Colonic mucosa (tissue), 4 donors: ENCODE measurements at regions not wholly inside any gene's neighbourhood (a gene's known extent, or its start where the extent isn't known, plus 50 kb on each side); places are given as distances from the start of the nearest gene placed in this dataset.

Experiments used
- DNase-seq: peaks from one replicate; pipeline ENCODE4 v3.0.0-alpha.2; 2020
- H3K27ac ChIP-seq: fragments of 200-600 bp; one replicate; pipeline ENCODE4 v1.8.0; 2021
- H3K27me3 ChIP-seq: fragments of 200-600 bp; one replicate; pipeline ENCODE4 v1.8.0; 2021
- H3K36me3 ChIP-seq: fragments of 200-600 bp; one replicate; pipeline ENCODE4 v1.8.0; 2021
- H3K4me1 ChIP-seq: fragments of 200-600 bp; one replicate; pipeline ENCODE4 v1.8.0; 2021; ENCODE audit warnings: mild to moderate bottlenecking
- H3K4me3 ChIP-seq: fragments of 200-600 bp; one replicate; pipeline ENCODE4 v1.8.0; 2021
- H3K9ac ChIP-seq, 2 donors: one replicate each; pipeline ENCODE4 v1.7.0; 2013; ENCODE audit warnings: control low read depth in 2 of 2, low read depth in 2 of 2, low read length in 2 of 2
- H3K9me3 ChIP-seq: fragments of 200-600 bp; one replicate; pipeline ENCODE4 v1.8.0; 2021
- CTCF ChIP-seq: fragments of 200-600 bp; IDR thresholded peaks from one replicate; pipeline ENCODE4 v1.8.0; 2022; ENCODE audit warnings: antibody characterized with exemption, mild to moderate bottlenecking
- intact Hi-C: fragments of 100-400 bp; cut with DNase I; formaldehyde crosslinking; loops from one replicate; pipeline ENCODE4 v1.14.1; 2022
- donor health status: healthy.
- donor health status: DM: no; HTN: no; CAD: no.
- donor health status: DM: no; HTN: no; CAD: no.

DNA sequence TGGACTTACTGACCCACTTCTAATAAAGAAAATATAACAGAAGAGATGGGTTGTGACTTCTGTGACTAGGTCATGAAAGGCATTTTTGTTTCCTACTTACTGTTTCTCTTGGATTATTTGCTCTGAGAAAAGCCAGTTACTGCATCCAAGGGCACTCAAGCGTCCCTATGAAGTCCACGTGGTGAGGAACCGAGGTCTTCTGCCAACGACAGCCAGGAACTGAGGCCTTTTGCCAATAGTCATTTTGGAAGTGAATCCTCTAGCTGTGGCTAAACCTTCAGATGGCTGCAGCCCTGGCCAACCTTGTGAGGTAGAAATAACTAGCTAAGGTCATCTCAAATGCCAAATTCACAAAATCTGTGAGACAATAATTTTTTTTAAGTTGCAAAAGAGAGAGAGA is 449.8 kb upstream of the RGPD4 start:
- H3K9ac ChIP-seq: no peak overlapping the region
- no peaks in the 10 kb centered on the region for H3K36me3 ChIP-seq
- H3K4me1 ChIP-seq: no peaks in the 10 kb centered on the region
- no peaks in the 10 kb centered on the region for H3K27me3 ChIP-seq
- no peak overlapping the region for H3K4me3 ChIP-seq
- TF ChIP-seq CTCF: no peak
- no peak for DNase-seq
- intact Hi-C loops: no loop called here
- no peaks in the 10 kb centered on the region for H3K9me3 ChIP-seq
- H3K27ac ChIP-seq: no peak overlapping the region

DNA sequence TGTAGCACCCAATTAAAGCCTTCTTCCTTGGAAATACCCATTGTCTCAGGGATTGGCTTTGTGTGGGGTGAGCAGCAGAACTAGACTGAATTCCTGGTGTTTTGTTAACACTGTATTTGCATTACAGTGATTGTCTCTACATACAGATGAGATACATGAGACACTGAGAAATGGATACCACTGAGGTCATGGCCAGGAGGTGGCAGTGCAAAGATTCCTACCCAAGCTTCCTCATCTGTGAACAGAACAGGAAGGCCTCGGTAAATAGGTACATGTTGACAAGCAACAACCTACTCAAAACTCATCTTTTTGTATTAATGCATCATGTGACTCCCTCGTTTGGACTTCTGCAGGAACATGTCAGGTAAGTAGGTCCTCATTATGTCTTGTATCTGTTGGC is 445.8 kb upstream of the RGPD4 start:
- Histone ChIP-seq H3K4me1 (no peaks in the 10 kb centered on the region), H3K9me3 (no peaks in the 10 kb centered on the region), H3K36me3 (no peaks in the 10 kb centered on the region), H3K4me3 (no peak overlapping the region), H3K27ac (no peak overlapping the region), H3K27me3 (no peaks in the 10 kb centered on the region), H3K9ac (no peak overlapping the region)
- intact Hi-C loops: no loop called here
- no peak for DNase-seq
- TF ChIP-seq CTCF: no peak

DNA sequence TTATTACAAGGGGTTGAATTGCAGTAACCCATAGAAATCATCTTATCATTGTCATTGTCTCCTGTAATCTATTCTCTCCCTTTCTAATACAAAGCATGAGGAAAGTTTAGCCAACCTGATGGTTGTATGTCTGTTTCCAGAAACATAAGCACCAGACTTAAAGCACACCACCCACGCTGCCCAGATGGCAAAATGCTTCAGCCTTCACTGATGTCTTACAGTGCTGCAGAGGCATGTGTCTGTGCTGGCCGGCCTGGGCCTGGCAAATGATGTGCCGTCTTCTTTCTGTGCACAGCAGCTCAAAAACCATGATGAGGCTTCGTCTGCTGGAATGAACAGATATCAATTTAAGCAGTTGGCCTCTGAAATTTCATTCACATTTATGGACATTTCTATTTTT is 443.0 kb upstream of the RGPD4 start:
- DNase-seq: no peak
- H3K4me1 ChIP-seq: no peaks in the 10 kb centered on the region
- intact Hi-C loops: no loop called here

DNA sequence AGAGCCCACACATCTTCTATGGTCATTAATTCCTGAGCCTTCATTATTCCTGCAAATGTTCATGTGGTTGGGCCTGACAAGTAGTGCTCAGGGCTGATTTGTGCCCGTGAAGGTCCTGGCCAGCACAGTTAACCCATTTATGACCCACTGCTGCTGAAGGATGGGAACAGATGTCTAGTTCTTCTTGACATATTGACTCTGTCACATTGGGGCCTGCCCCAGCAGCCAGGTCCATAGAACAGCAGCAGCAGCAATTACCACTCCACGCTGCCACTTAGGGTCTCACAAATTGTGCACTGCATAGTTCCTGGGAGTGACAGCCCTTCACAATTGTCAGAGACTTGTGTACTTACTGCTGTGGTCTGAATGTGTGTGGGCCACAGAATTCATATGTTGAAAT is 442.3 kb upstream of the RGPD4 start:
- no peaks in the 10 kb centered on the region for H3K36me3 ChIP-seq
- intact Hi-C loops: no loop called here
- no peak for DNase-seq

More for the DNA sequence above, 443.0 kb upstream of the RGPD4 start:
- no peaks in the 10 kb centered on the region for H3K9me3 ChIP-seq
- no peak overlapping the region for H3K9ac ChIP-seq
- H3K4me3 ChIP-seq: no peak overlapping the region
- no peak overlapping the region for H3K27ac ChIP-seq
- no peaks in the 10 kb centered on the region for H3K36me3 ChIP-seq
- H3K27me3 ChIP-seq: no peaks in the 10 kb centered on the region
- TF ChIP-seq CTCF: no peak

DNA sequence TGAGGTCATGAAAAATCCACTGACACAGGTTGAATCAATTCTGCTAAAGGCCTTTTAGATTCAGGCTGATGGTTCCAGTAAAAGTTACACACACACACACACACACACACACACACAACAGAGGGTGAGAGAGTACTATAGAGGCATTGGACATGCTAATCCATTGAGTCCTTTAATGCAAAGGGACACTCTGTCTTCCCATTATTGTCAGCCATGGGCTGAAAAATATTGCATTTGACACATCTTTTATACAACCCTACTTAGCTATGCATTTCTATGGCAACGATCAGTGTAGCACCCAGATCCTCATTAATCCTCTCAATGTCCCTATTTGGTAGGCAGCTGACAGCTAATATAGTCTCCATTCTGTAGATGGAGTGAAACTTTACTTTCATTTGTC is 440.8 kb upstream of the RGPD4 start:
- H3K27me3 ChIP-seq: no peaks in the 10 kb centered on the region
- no peaks in the 10 kb centered on the region for H3K9me3 ChIP-seq
- no peaks in the 10 kb centered on the region for H3K4me1 ChIP-seq
- no peak overlapping the region for H3K9ac ChIP-seq
- no peak for TF ChIP-seq CTCF
- H3K4me3 ChIP-seq: no peak overlapping the region
- H3K36me3 ChIP-seq: no peaks in the 10 kb centered on the region
- no peak overlapping the region for H3K27ac ChIP-seq
- intact Hi-C loops: no loop called here
- no peak for DNase-seq

More for the DNA sequence above, 442.3 kb upstream of the RGPD4 start:
- no peak overlapping the region for H3K9ac ChIP-seq
- H3K9me3 ChIP-seq: no peaks in the 10 kb centered on the region
- no peak for TF ChIP-seq CTCF
- H3K4me3 ChIP-seq: no peak overlapping the region
- H3K27ac ChIP-seq: no peak overlapping the region
- no peaks in the 10 kb centered on the region for H3K4me1 ChIP-seq
- no peaks in the 10 kb centered on the region for H3K27me3 ChIP-seq

DNA sequence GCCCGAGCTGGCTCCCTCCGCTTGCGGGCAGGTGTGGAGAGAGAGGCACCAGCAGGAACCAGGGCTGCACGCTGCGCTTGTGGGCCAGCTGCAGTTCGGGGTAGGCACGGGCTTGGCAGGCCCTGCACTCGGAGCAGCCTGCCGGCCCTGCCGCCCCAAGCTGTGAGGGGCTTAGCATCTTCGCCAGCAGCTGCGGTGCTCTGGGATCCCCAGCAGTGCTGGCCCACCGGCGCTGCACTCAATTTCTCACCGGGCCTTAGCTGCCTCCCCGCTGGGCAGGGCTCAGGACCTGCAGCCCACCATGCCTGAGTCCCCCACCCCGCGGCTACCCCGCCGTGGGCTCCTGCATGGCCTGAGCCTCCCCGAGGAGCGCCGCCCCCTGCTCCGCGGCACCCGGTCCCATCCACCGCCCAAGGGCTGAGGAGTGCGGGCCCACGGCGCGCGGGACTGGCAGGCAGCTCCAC is 434.4 kb upstream of the RGPD4 start:
- H3K27me3 ChIP-seq: no peaks in the 10 kb centered on the region
- H3K27ac ChIP-seq: no peak overlapping the region
- DNase-seq: no peak
- H3K4me1 ChIP-seq: no peaks in the 10 kb centered on the region
- intact Hi-C loops: no loop called here
- H3K36me3 ChIP-seq: no peaks in the 10 kb centered on the region
- no peaks in the 10 kb centered on the region for H3K9me3 ChIP-seq
- TF ChIP-seq CTCF: no peak
- H3K9ac ChIP-seq: no peak overlapping the region
- no peak overlapping the region for H3K4me3 ChIP-seq
